BE2C (cell line): ENCODE measurements at regions not wholly inside any gene's neighbourhood (a gene's known extent, or its start where the extent isn't known, plus 50 kb on each side); places are given as distances from the start of the nearest gene placed in this dataset.

Source experiments
- DNase-seq: peaks from one replicate; pipeline ENCODE4 v3.0.0-alpha.2; 2020
- H3K27me3 ChIP-seq: fragments of 250-450 bp; sonication (Bioruptor Pico); 2 replicates; pipeline ENCODE4 v1.5.1; 2020; ENCODE audit warnings: mild to moderate bottlenecking
- H3K36me3 ChIP-seq: fragments of 250-450 bp; sonication (Bioruptor Pico); 2 replicates; pipeline ENCODE4 v1.5.1; 2020; ENCODE audit warnings: mild to moderate bottlenecking
- H3K4me1 ChIP-seq: fragments of 250-450 bp; sonication (Bioruptor Pico); 2 replicates; pipeline ENCODE4 v1.5.1; 2020
- H3K4me3 ChIP-seq: 2 replicates; pipeline ENCODE4 v1.5.1; 2011; ENCODE audit warnings: low read depth, low read length
- H3K9me3 ChIP-seq: fragments of 250-450 bp; sonication (Bioruptor Pico); 2 replicates; pipeline ENCODE4 v1.5.1; 2020
- TF ChIP-seq, protein P1 (sequence below): IDR thresholded peaks from 2 replicates; pipeline ENCODE4 v1.5.1; 2012; ENCODE audit warnings: mild to moderate bottlenecking, low read depth, low read length

DNA sequence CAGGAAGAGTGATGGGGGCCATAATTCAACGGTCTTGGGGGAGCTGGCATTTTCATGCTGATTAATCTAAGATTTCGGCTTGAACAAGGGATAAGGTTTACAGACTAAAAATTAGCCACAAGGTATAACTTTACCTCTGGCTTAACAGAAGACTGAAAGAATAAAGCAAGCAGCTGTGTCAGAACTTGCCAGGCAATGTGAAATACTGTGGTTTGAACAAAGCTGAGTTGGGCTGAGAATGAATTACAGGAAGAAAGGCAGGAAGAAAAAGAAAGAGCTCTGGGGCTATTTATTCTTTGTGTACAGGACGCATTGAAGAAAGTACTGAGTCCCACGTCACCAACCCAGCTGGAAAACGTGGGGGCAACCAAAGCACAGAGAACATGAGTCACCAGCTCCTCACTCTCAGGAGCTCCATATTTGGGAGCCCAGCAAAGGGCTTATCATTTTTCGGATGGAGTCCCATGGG is 121.5 kb upstream of the NEDD9 start:
- Histone ChIP-seq H3K4me1 (no peaks in the 10 kb centered on the region), H3K9me3 (no peaks in the 10 kb centered on the region), H3K36me3 (no peaks in the 10 kb centered on the region), H3K4me3 (no peak overlapping the region), H3K27me3 (no peaks in the 10 kb centered on the region)
- no peak for DNase-seq
- TF ChIP-seq, protein P1, sequence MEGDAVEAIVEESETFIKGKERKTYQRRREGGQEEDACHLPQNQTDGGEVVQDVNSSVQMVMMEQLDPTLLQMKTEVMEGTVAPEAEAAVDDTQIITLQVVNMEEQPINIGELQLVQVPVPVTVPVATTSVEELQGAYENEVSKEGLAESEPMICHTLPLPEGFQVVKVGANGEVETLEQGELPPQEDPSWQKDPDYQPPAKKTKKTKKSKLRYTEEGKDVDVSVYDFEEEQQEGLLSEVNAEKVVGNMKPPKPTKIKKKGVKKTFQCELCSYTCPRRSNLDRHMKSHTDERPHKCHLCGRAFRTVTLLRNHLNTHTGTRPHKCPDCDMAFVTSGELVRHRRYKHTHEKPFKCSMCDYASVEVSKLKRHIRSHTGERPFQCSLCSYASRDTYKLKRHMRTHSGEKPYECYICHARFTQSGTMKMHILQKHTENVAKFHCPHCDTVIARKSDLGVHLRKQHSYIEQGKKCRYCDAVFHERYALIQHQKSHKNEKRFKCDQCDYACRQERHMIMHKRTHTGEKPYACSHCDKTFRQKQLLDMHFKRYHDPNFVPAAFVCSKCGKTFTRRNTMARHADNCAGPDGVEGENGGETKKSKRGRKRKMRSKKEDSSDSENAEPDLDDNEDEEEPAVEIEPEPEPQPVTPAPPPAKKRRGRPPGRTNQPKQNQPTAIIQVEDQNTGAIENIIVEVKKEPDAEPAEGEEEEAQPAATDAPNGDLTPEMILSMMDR = no peak

DNA sequence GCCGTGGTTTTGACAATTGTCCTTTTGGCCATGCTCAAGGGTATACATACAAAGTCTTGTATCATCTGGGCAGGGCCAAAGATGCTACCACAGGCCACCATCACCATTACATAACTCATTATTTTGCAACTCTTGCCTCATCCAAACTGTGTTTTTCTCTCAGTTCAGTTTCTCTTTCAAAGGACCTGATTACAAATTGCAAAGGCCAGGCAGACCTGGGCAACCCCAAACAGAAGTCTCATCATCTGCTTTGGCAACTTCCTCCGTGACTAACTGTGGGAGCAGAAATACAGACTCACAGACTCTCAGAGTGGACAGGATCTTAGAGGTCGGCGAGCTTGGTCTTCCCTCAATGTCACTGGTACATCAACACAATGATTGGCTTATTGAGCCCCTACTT is 117.8 kb upstream of the NEDD9 start:
- Histone ChIP-seq H3K4me1 (no peaks in the 10 kb centered on the region), H3K4me3 (no peak overlapping the region), H3K27me3 (no peaks in the 10 kb centered on the region), H3K36me3 (no peaks in the 10 kb centered on the region), H3K9me3 (no peaks in the 10 kb centered on the region)
- no peak for DNase-seq
- TF ChIP-seq, protein P1 = no peak

DNA sequence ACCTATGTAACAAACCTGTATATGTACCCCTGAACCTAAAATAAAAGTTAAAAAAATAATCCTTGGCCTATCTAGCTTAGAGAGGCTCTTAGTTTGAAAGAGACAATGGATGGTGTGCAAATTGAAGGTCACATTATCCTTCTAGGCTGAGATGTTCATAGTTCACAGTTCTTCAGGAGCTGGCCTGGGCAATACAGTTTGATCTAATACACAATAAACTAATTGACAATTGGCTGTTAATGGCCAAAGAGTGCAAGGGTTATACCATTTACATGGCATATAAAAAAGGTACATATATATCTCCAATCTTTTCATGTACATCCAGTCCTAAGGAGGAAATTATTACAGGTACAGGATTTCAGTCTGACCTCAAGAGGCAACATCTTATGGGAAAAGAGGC is 117.4 kb upstream of the NEDD9 start:
- no peaks in the 10 kb centered on the region for H3K27me3 ChIP-seq
- no peaks in the 10 kb centered on the region for H3K4me1 ChIP-seq
- no peaks in the 10 kb centered on the region for H3K9me3 ChIP-seq
- DNase-seq = no peak
- TF ChIP-seq, protein P1 = no peak
- no peak overlapping the region for H3K4me3 ChIP-seq
- no peaks in the 10 kb centered on the region for H3K36me3 ChIP-seq

DNA sequence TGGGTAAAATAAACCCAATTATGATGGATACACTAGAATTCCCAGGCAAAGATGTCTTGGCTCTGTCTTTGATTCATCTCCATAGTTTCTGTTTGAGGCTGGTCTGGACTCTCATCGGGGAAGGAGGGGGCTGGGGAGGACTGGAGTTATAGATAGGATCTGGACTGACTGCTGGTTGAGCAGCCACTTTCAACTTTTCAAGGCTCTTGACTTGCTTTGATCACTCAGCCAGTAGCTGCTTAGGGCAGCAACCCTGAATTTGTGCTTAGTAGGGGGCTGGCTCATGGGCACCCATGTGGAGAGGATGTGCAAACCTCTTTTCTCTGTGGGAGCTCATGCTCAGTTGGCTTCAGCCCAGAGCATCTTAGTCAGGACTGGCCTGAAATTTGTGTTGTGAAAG is 114.0 kb upstream of the NEDD9 start:
- Histone ChIP-seq H3K36me3 (no peaks in the 10 kb centered on the region), H3K4me1 (no peaks in the 10 kb centered on the region), H3K4me3 (no peak overlapping the region), H3K9me3 (no peaks in the 10 kb centered on the region), H3K27me3 (no peaks in the 10 kb centered on the region)
- no peak for DNase-seq
- TF ChIP-seq, protein P1 = no peak

DNA sequence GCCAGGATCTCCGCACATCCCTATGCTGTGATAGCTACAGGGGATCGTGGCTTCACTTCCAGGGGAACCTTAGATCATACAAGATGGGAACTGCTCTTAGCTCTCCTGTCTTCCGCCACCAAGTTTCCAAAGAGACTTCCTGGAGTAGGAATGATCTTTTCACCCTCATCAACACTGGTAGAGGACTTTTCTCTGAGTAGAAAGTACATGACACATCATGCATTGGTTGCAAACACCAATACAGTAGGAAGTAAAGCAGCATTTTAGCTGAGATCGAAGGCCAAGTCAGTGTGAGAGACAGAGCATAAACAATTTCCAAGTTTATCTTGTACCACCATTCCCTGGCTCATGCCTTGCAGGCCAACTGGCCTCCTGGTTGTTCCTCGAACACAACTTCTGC is 113.1 kb upstream of the NEDD9 start:
- Histone ChIP-seq H3K27me3 (no peaks in the 10 kb centered on the region), H3K4me1 (no peaks in the 10 kb centered on the region), H3K9me3 (no peaks in the 10 kb centered on the region), H3K36me3 (no peaks in the 10 kb centered on the region), H3K4me3 (no peak overlapping the region)
- DNase-seq = no peak
- TF ChIP-seq, protein P1 = no peak

DNA sequence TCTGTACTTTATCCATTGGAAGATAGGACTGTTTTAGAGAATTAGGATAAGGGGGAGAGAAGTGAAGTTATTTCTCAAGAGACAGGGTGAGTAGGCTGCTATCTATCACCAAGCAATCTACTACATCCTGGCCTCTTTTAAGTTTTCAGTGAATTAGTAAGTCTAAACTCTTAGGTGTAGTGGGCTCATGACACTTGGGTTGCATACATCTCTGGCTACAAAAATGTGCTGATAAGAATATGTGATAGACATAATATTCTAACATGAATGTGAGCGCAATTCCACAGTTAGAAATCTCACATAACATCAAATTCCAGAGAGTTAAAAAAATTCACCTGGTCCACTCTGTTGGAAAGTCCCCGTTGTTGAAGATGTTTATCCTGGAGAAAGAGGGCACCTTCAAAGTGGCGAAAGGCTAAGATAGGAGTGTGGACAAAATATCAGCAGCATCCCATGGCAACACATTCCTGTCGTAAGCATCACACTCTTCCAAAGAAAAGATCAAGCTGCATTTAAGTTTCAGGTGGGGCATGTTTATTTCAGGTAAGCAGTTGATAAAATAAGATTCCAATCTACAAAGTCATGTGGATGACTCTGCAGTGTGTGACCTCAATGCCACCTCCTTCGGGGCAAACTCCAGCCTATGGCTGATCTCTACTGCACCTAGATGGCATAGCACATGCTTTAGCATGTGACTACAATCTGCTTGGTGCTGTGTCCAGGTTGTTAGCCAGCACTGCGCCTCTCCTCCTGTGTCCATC is 111.7 kb upstream of the NEDD9 start:
- Histone ChIP-seq H3K9me3 (no peaks in the 10 kb centered on the region), H3K4me3 (no peak overlapping the region), H3K36me3 (no peaks in the 10 kb centered on the region), H3K4me1 (no peaks in the 10 kb centered on the region), H3K27me3 (no peaks in the 10 kb centered on the region)
- no peak for DNase-seq
- TF ChIP-seq, protein P1 = no peak
